Esophagus squamous epithelium (tissue), 4 donors: ENCODE measurements at regions not wholly inside any gene's neighbourhood (a gene's known extent, or its start where the extent isn't known, plus 50 kb on each side); places are given as distances from the start of the nearest gene placed in this dataset.

Experiments used
- POLR2A ChIP-seq, 4 donors: fragments of 450-650 bp; IDR thresholded peaks; one replicate each; pipeline ENCODE4 v1.6.1; 2017; ENCODE audit warnings: antibody characterized with exemption in 4 of 4, mild to moderate bottlenecking in 4 of 4, moderate library complexity in 3 of 4
- TF ChIP-seq, protein P1 (sequence below), 6 experiments: fragments of 450-650 bp in 4 of 6; fragments of 200-600 bp in 2 of 6; sonication (generic) in 2 of 6; IDR thresholded peaks; one replicate each; pipeline ENCODE4 v1.5.1; 2016 to 2019; ENCODE audit warnings: antibody characterized with exemption in 6 of 6, mild to moderate bottlenecking in 4 of 6, moderate library complexity in 4 of 6

DNA sequence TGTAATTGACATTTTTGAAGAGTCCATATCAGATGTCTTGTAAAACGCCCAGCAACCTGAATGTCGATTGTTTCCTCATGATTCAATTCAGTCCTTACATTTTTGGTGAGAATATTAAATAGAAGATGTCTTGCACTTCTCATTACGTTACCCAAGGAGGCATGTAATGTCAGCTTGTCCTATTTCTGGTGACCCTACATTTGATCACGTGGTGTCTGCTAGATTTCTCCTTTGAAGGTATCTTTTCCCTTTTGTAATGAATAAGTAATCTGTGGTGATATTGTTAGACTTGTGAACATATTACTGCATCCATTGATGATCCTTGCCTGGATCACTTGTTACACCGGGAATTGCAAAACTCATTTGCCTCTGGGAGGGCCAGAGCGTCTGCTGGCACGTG, 87.6 kb upstream of the DISP3 start:
- TF ChIP-seq, protein P1, sequence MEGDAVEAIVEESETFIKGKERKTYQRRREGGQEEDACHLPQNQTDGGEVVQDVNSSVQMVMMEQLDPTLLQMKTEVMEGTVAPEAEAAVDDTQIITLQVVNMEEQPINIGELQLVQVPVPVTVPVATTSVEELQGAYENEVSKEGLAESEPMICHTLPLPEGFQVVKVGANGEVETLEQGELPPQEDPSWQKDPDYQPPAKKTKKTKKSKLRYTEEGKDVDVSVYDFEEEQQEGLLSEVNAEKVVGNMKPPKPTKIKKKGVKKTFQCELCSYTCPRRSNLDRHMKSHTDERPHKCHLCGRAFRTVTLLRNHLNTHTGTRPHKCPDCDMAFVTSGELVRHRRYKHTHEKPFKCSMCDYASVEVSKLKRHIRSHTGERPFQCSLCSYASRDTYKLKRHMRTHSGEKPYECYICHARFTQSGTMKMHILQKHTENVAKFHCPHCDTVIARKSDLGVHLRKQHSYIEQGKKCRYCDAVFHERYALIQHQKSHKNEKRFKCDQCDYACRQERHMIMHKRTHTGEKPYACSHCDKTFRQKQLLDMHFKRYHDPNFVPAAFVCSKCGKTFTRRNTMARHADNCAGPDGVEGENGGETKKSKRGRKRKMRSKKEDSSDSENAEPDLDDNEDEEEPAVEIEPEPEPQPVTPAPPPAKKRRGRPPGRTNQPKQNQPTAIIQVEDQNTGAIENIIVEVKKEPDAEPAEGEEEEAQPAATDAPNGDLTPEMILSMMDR (IDR thresholded peaks at IDR 0.05), result no peak
- TF ChIP-seq POLR2A (IDR thresholded peaks at IDR 0.05), result no peak
